Kidney epithelial cell (primary cell): ENCODE measurements at regions not wholly inside any gene's neighbourhood (a gene's known extent, or its start where the extent isn't known, plus 50 kb on each side); places are given as distances from the start of the nearest gene placed in this dataset.

ENCODE experiments used
- DNase-seq: peaks from one replicate; pipeline ENCODE4 v3.0.0-alpha.2; 2010; ENCODE audit warnings: low read depth
- H3K27me3 ChIP-seq: 2 replicates; pipeline ENCODE4 v1.6.0; 2011; ENCODE audit warnings: low read length; ENCODE audit not compliant: control insufficient read depth, insufficient read depth
- H3K36me3 ChIP-seq: 2 replicates; pipeline ENCODE4 v1.5.1; 2011; ENCODE audit warnings: low read length; ENCODE audit not compliant: control insufficient read depth, insufficient read depth
- H3K4me3 ChIP-seq: 2 replicates; pipeline ENCODE4 v1.5.1; 2011; ENCODE audit warnings: low read depth, mild to moderate bottlenecking, control low read depth, low read length
- TF ChIP-seq, protein P1 (sequence below): IDR thresholded peaks from 2 replicates; pipeline ENCODE4 v1.5.1; 2011; ENCODE audit warnings: mild to moderate bottlenecking, moderate library complexity, low read length, control low read depth, inconsistent platforms; ENCODE audit not compliant: insufficient read depth, poor library complexity, severe bottlenecking

DNA sequence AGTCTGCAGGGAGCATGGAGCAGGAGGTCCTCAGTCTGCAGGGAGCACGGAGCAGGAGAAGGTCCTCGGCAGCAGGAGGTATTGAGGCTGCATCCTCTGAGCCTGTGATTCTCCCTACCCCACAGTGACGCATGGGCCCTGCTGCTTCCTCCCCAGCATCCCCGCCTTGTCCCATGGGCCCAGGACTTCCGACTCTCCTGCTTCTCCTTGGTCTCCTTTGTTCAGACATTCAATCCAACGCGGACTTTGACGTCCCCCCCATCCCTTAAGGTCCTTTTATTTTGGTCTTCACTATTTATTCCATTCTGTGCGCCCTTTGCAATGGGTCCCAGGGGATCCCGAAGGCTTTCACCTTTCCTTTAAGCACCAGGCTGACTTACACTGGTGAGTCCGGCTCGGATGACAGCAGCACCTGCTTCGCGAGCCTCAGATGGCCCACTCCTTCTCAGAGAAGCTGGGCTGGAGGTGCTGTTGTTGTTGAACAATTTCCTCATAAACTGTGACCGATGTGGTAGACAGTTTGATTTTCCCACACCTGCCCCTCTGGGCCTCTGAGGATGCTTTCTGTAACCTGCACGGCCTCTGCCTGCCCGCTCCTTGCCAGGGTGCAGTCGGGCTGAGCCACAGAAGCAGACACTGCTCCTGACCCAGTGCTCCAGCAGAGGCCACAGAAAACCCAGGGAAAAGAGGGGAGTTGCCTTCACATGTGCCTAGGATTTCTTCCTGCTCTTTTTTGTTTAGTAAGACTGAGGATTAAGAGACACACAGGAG lies 407.2 kb upstream of the SHH start:
- no peak for DNase-seq
- Histone ChIP-seq H3K36me3 (no peaks in the 10 kb centered on the region), H3K4me3 (no peak overlapping the region), H3K27me3 (no peaks in the 10 kb centered on the region)
- TF ChIP-seq, protein P1, sequence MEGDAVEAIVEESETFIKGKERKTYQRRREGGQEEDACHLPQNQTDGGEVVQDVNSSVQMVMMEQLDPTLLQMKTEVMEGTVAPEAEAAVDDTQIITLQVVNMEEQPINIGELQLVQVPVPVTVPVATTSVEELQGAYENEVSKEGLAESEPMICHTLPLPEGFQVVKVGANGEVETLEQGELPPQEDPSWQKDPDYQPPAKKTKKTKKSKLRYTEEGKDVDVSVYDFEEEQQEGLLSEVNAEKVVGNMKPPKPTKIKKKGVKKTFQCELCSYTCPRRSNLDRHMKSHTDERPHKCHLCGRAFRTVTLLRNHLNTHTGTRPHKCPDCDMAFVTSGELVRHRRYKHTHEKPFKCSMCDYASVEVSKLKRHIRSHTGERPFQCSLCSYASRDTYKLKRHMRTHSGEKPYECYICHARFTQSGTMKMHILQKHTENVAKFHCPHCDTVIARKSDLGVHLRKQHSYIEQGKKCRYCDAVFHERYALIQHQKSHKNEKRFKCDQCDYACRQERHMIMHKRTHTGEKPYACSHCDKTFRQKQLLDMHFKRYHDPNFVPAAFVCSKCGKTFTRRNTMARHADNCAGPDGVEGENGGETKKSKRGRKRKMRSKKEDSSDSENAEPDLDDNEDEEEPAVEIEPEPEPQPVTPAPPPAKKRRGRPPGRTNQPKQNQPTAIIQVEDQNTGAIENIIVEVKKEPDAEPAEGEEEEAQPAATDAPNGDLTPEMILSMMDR = no peak

GRCh38 chr7:156218544-156219306 lies 406.5 kb upstream of the SHH start:
- H3K27me3 ChIP-seq = no peaks in the 10 kb centered on the region
- no peak overlapping the region for H3K4me3 ChIP-seq
- DNase-seq = no peak
- H3K36me3 ChIP-seq = no peaks in the 10 kb centered on the region
- TF ChIP-seq, protein P1 = no peak

GRCh38 chr7:156217803-156218202 lies 405.5 kb upstream of the SHH start:
- Histone ChIP-seq H3K4me3 (no peak overlapping the region), H3K27me3 (no peaks in the 10 kb centered on the region), H3K36me3 (no peaks in the 10 kb centered on the region)
- no peak for DNase-seq
- TF ChIP-seq, protein P1 = no peak

- Histone ChIP-seq H3K36me3 (no peaks in the 10 kb centered on the region), H3K27me3 (no peaks in the 10 kb centered on the region), H3K4me3 (no peak overlapping the region)
- no peak for DNase-seq
- TF ChIP-seq, protein P1 = no peak
These were observed 396.8 kb upstream of the SHH start for GRCh38 chr7:156209087-156209486.

DNA sequence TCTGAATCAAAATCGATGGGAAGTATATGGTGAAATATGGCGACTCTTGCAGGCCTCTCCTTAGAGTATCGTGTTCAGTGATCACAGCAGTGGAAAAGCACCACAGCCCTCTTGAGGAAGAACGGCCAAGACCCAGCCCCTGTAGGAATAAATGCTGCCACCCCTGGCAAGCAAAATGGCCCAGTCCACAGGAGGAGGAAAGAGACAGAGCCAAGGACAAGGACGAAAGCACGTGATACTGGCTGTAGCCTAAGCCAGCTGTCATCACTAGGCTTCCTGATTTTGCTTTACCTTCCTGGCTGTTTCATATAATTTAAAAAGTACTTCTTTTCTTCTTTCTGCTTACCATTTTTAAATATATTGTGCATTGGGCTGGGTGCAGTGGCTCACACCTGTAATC lies 395.0 kb upstream of the SHH start:
- no peak for DNase-seq
- Histone ChIP-seq H3K4me3 (no peak overlapping the region), H3K27me3 (no peaks in the 10 kb centered on the region), H3K36me3 (no peaks in the 10 kb centered on the region)
- TF ChIP-seq, protein P1 = no peak
